HCT116 (cell line): ENCODE measurements at regions not wholly inside any gene's neighbourhood (a gene's known extent, or its start where the extent isn't known, plus 50 kb on each side); places are given as distances from the start of the nearest gene placed in this dataset.

ENCODE experiments used
- ATF3 ChIP-seq: IDR thresholded peaks from 2 replicates; pipeline ENCODE4 v1.6.1; 2012
- CEBPB ChIP-seq: IDR thresholded peaks from 2 replicates; pipeline ENCODE4 v1.6.1; 2012; ENCODE audit warnings: low read depth
- CTCF ChIP-seq, 3 experiments: fragments of 200-600 bp in 1 of 3; sonication (generic) in 1 of 3; IDR thresholded peaks in 2 of 3; conservative IDR thresholded peaks in 1 of 3; 2 replicates each; pipeline ENCODE4 v1.5.1; 2012 to 2017; ENCODE audit warnings: low read depth in 2 of 3, low read length in 2 of 3, antibody characterized with exemption in 1 of 3, borderline replicate concordance in 1 of 3, control low read depth in 1 of 3, mild to moderate bottlenecking in 1 of 3, mixed read lengths in 1 of 3, mixed run types in 1 of 3, moderate library complexity in 1 of 3; ENCODE audit not compliant: insufficient read depth in 1 of 3
- EZH2 ChIP-seq: fragments of 200-600 bp; sonication (generic); IDR thresholded peaks from 2 replicates; pipeline ENCODE4 v1.6.1; 2017; ENCODE audit warnings: antibody characterized with exemption, mixed run types
- EZH2phosphoT487 ChIP-seq: fragments of 200-600 bp; IDR thresholded peaks from 2 replicates; pipeline ENCODE4 v1.6.1; 2018; ENCODE audit warnings: antibody characterized with exemption, borderline replicate concordance
- MAX ChIP-seq: IDR thresholded peaks from 2 replicates; pipeline ENCODE4 v1.6.1; 2012
- POLR2A ChIP-seq: IDR thresholded peaks from 2 replicates; pipeline ENCODE4 v1.7.0; 2011; ENCODE audit warnings: borderline replicate concordance; ENCODE audit not compliant: insufficient read depth, insufficient read length; ENCODE audit errors: extremely low read depth
- POLR2AphosphoS5 ChIP-seq: IDR thresholded peaks from 2 replicates; pipeline ENCODE4 v1.6.1; 2011; ENCODE audit warnings: mild to moderate bottlenecking, low read depth, low read length, moderate library complexity
- RAD21 ChIP-seq: IDR thresholded peaks from 2 replicates; pipeline ENCODE4 v1.6.1; 2012; ENCODE audit warnings: low read depth, mild to moderate bottlenecking
- REST ChIP-seq: IDR thresholded peaks from 2 replicates; pipeline ENCODE4 v1.6.1; 2012; ENCODE audit warnings: low read depth
- SIN3A ChIP-seq: IDR thresholded peaks from 2 replicates; pipeline ENCODE4 v1.6.1; 2012; ENCODE audit warnings: low read depth
- SP1 ChIP-seq: IDR thresholded peaks from 2 replicates; pipeline ENCODE4 v1.6.1; 2012; ENCODE audit warnings: low read depth
- SRF ChIP-seq: IDR thresholded peaks from 2 replicates; pipeline ENCODE4 v1.6.1; 2012; ENCODE audit warnings: low read depth
- YY1 ChIP-seq: IDR thresholded peaks from 2 replicates; pipeline ENCODE4 v1.6.1; 2011; ENCODE audit warnings: low read length, low read depth, moderate library complexity, mild to moderate bottlenecking; ENCODE audit not compliant: insufficient replicate concordance; ENCODE audit errors: extremely low read depth

GRCh38 chr5:175070283-175070682, 345.9 kb downstream of the MSX2 start:
- TF ChIP-seq CTCF (IDR thresholded peaks at IDR 0.05 in 2 of 3, conservative IDR thresholded peaks at IDR 0.05 in 1 of 3; ENCODE audit: borderline replicate concordance in 1 of 3, insufficient read depth in 1 of 3, low read depth in 2 of 3, low read length in 2 of 3) (no peak), CEBPB (no peak), EZH2 (no peak), POLR2A (no peak), YY1 (no peak), SP1 (no peak), SRF (no peak), SIN3A (no peak), POLR2AphosphoS5 (no peak), EZH2phosphoT487 (no peak), RAD21 (no peak), REST (no peak), MAX (no peak), ATF3 (no peak)
